Endothelial cell of umbilical vein (primary cell): ENCODE measurements at regions not wholly inside any gene's neighbourhood (a gene's known extent, or its start where the extent isn't known, plus 50 kb on each side); places are given as distances from the start of the nearest gene placed in this dataset.

Experiments used
- BruUV-seq: library from RNA; stranded (reverse); fragments of 400-500 nt; replicated peaks from 2 replicates; lab custom pipeline; 2021; lab: Mats Ljungman, UMichigan
- CTCF ChIA-PET: fragments of 300-600, 350-600 bp; sonication (Branson Sonifier 250); formaldehyde crosslinking; loops from one replicate; lab custom pipeline; 2021; ENCODE audit warnings: antibody characterized with exemption, inconsistent platforms; lab: Charles Lee
- POLR2A ChIA-PET: fragments of 300-600, 350-600 bp; sonication (Branson Sonifier 250); formaldehyde crosslinking; loops from one replicate; lab custom pipeline; 2021; ENCODE audit warnings: antibody characterized with exemption, inconsistent platforms; lab: Charles Lee
- DNase-seq: peaks from one replicate; pipeline ENCODE4 v3.0.0-alpha.2; 2011; ENCODE audit warnings: low read depth, low spot score
- FAIRE-seq: peaks from 2 replicates; lab custom pipeline; 2011; peaks lifted over from hg19 to GRCh38; lab: Jason Lieb, UNC
- H2AFZ ChIP-seq: 2 replicates; pipeline ENCODE4 v1.6.0; 2012; ENCODE audit warnings: low read depth, low read length, control low read depth, inconsistent platforms
- H3K27ac ChIP-seq: 2 replicates; pipeline ENCODE4 v1.5.1; 2011; ENCODE audit warnings: low read depth, mild to moderate bottlenecking, control low read depth, low read length, moderate library complexity; ENCODE audit not compliant: insufficient read depth
- H3K27me3 ChIP-seq, 2 experiments: 2 replicates each; pipeline versions ENCODE4 v1.6.0 to v1.6.1; 2011; ENCODE audit warnings: low read length in 2 of 2, mixed read lengths in 1 of 2; ENCODE audit not compliant: control insufficient read depth in 2 of 2, insufficient read depth in 2 of 2
- H3K36me3 ChIP-seq, 2 experiments: 2 replicates in 1 of 2; 3 replicates in 1 of 2; pipeline ENCODE4 v1.5.1; 2011; ENCODE audit warnings: low read length in 2 of 2, mild to moderate bottlenecking in 1 of 2, moderate library complexity in 1 of 2; ENCODE audit not compliant: control insufficient read depth in 2 of 2, insufficient read depth in 2 of 2; ENCODE audit errors: extremely low read depth in 1 of 2
- H3K4me1 ChIP-seq: 3 replicates; pipeline ENCODE4 v1.5.1; 2011; ENCODE audit warnings: mild to moderate bottlenecking, low read length; ENCODE audit not compliant: control insufficient read depth, insufficient read depth; ENCODE audit errors: extremely low read depth
- H3K4me2 ChIP-seq: 2 replicates; pipeline ENCODE4 v1.6.1; 2011; ENCODE audit warnings: low read length, control low read depth, mixed read lengths; ENCODE audit not compliant: insufficient read depth
- H3K4me3 ChIP-seq, 3 experiments: fragments of 200-600 bp in 1 of 3; sonication (generic), shearing (Covaris generic) in 1 of 3; replicated peaks in 1 of 3; 2 replicates each; pipeline ENCODE4 v1.5.1; 2011 to 2016; ENCODE audit warnings: control low read depth in 3 of 3, low read length in 3 of 3, mild to moderate bottlenecking in 2 of 3, inconsistent platforms in 1 of 3, low read depth in 1 of 3, moderate library complexity in 1 of 3; ENCODE audit not compliant: insufficient read depth in 1 of 3
- H3K79me2 ChIP-seq: 2 replicates; pipeline ENCODE4 v1.6.0; 2012; ENCODE audit warnings: low read length, inconsistent platforms; ENCODE audit not compliant: control insufficient read depth, insufficient read depth
- H3K9ac ChIP-seq: replicated peaks from 2 replicates; pipeline ENCODE3; 2011; ENCODE audit warnings: low read length, control low read depth; ENCODE audit not compliant: insufficient read depth; ENCODE audit errors: extremely low read depth
- H3K9me1 ChIP-seq: replicated peaks from 3 replicates; pipeline ENCODE4 v1.6.0; 2011; ENCODE audit warnings: mild to moderate bottlenecking, low read length; ENCODE audit not compliant: control insufficient read depth, insufficient read depth; ENCODE audit errors: extremely low read depth
- H3K9me3 ChIP-seq: replicated peaks from 2 replicates; pipeline ENCODE4 v1.5.1; 2012; ENCODE audit warnings: low read length, inconsistent platforms; ENCODE audit not compliant: control insufficient read depth, insufficient read depth
- H4K20me1 ChIP-seq: replicated peaks from 2 replicates; pipeline ENCODE3; 2011; ENCODE audit warnings: mild to moderate bottlenecking, low read length; ENCODE audit not compliant: control insufficient read depth, insufficient read depth; ENCODE audit errors: extremely low read depth
- CTCF ChIP-seq, 2 donors: IDR thresholded peaks; 1 replicate in 1 of 2; 2 replicates in 1 of 2; pipeline ENCODE4 v1.5.1; 2011; ENCODE audit warnings: low read length in 2 of 2, mild to moderate bottlenecking in 2 of 2, moderate library complexity in 2 of 2, control low read depth in 1 of 2, inconsistent platforms in 1 of 2, low read depth in 1 of 2; ENCODE audit not compliant: insufficient read depth in 1 of 2; ENCODE audit errors: extremely low read depth in 1 of 2
- EZH2 ChIP-seq: IDR thresholded peaks from 2 replicates; pipeline ENCODE4 v1.6.1; 2012; ENCODE audit warnings: borderline replicate concordance, low read depth, mild to moderate bottlenecking, moderate library complexity, low read length, inconsistent platforms; ENCODE audit not compliant: severe bottlenecking
- FOS ChIP-seq: IDR thresholded peaks from 2 replicates; pipeline ENCODE4 v1.6.1; 2011; ENCODE audit warnings: mild to moderate bottlenecking, low read length, moderate library complexity, borderline replicate concordance; ENCODE audit not compliant: insufficient read depth
- GATA2 ChIP-seq: IDR thresholded peaks from 2 replicates; pipeline ENCODE4 v1.7.0; 2011; ENCODE audit warnings: low read depth, mild to moderate bottlenecking, moderate library complexity, mixed read lengths, low read length; ENCODE audit not compliant: insufficient read length, insufficient read depth
- JUN ChIP-seq: IDR thresholded peaks from 2 replicates; pipeline ENCODE4 v1.6.1; 2011; ENCODE audit warnings: borderline replicate concordance, low read depth; ENCODE audit not compliant: insufficient read length, insufficient read depth
- MAX ChIP-seq: IDR thresholded peaks from 2 replicates; pipeline ENCODE4 v1.6.1; 2011; ENCODE audit not compliant: insufficient read depth, insufficient read length
- MYC ChIP-seq: IDR thresholded peaks from one replicate; pipeline ENCODE4 v1.6.1; 2011; ENCODE audit warnings: mild to moderate bottlenecking, low read depth, low read length
- POLR2A ChIP-seq: IDR thresholded peaks from 2 replicates; pipeline ENCODE4 v1.6.1; 2012; ENCODE audit warnings: low read depth, mild to moderate bottlenecking, control low read depth, low read length
- POLR2AphosphoS5 ChIP-seq: IDR thresholded peaks from 2 replicates; pipeline ENCODE4 v1.6.1; 2012; ENCODE audit warnings: low read depth, mild to moderate bottlenecking, control low read depth, low read length, moderate library complexity; ENCODE audit not compliant: insufficient read depth
- dilution Hi-C: fragments of 300-500 bp; cut with MboI; formaldehyde crosslinking; loops from one replicate; pipeline ENCODE4 v1.15.0; 2019; ENCODE audit warnings: low sequenced_read_pairs; ENCODE audit not compliant: extremely low pct_ligation_motif_present
- intact Hi-C: fragments of 100-400 bp; cut with micrococcal nuclease; formaldehyde crosslinking; loops from one replicate; pipeline ENCODE4 v1.10.0; 2022

- peaks cover 3% of the 10 kb centered on the region for H4K20me1 ChIP-seq
Observed at GRCh38 chr12:98329589-98329988, 185.8 kb upstream of the TMPO start.

More at GRCh38 chr12:98329589-98329988, 185.8 kb upstream of the TMPO start:
- no peak for FAIRE-seq
- no peaks in the 10 kb centered on the region for H3K36me3 ChIP-seq
- intact Hi-C loops (no loop called here), dilution Hi-C loops (no loop called here)
- H3K9ac ChIP-seq, result no peak overlapping the region
- H3K4me2 ChIP-seq, result no peak overlapping the region
- H3K4me1 ChIP-seq, result no peaks in the 10 kb centered on the region
- POLR2A ChIA-PET, result no interaction called here
- no peak overlapping the region for H2AFZ ChIP-seq
- TF ChIP-seq POLR2AphosphoS5 (no peak), CTCF (IDR thresholded peaks at IDR 0.05; ENCODE audit: extremely low read depth in 1 of 2, insufficient read depth in 1 of 2, low read depth in 1 of 2, low read length in 2 of 2) (no peak), MAX (no peak), MYC (no peak), GATA2 (no peak), POLR2A (no peak), FOS (no peak), JUN (no peak), EZH2 (no peak)
- BruUV-seq, result no TSS peak
- H3K27ac ChIP-seq, result no peak overlapping the region
- H3K9me3 ChIP-seq, result no peaks in the 10 kb centered on the region
- no peaks in the 10 kb centered on the region for H3K79me2 ChIP-seq
- no peak overlapping the region for H3K4me3 ChIP-seq
- DNase-seq, result no peak
- no peaks in the 10 kb centered on the region for H3K9me1 ChIP-seq
- H3K27me3 ChIP-seq, result no peaks in the 10 kb centered on the region
- CTCF ChIA-PET, result no interaction called here
